OCI-LY7 (cell line): ENCODE measurements at regions not wholly inside any gene's neighbourhood (a gene's known extent, or its start where the extent isn't known, plus 50 kb on each side); places are given as distances from the start of the nearest gene placed in this dataset.

Source experiments
- CTCF ChIP-seq: fragments of 200-600 bp; sonication (generic); conservative IDR thresholded peaks from 2 replicates; pipeline ENCODE4 v1.5.1; 2014; ENCODE audit warnings: mild to moderate bottlenecking, antibody characterized with exemption, low read length, moderate library complexity, mixed read lengths
- EZH2phosphoT487 ChIP-seq: fragments of 200-600 bp; sonication (generic); IDR thresholded peaks from 2 replicates; pipeline ENCODE4 v1.6.1; 2018; ENCODE audit warnings: low read depth, borderline replicate concordance, mild to moderate bottlenecking, mixed run types, antibody characterized with exemption, low read length, moderate library complexity, mixed read lengths

GRCh38 chr3:106175276-106175675, 306.5 kb upstream of the CBLB start:
- TF ChIP-seq CTCF (no peak), EZH2phosphoT487 (no peak)
